GM12878 (cell line): ENCODE measurements at regions not wholly inside any gene's neighbourhood (a gene's known extent, or its start where the extent isn't known, plus 50 kb on each side); places are given as distances from the start of the nearest gene placed in this dataset.

ENCODE experiments used
- ATAC-seq: fragments of 200-7000 bp; cut with Tn5 transposase; 3 replicates; pipeline ENCODE4 v1.9.1; 2020; ENCODE audit warnings: mild to moderate bottlenecking, moderate library complexity
- BruUV-seq: library from RNA; stranded (reverse); fragments of 400-500 nt; replicated peaks from 2 replicates; lab custom pipeline; 2021; lab: Mats Ljungman, UMichigan
- CTCF ChIA-PET: fragments of 300-600 bp; sonication (Branson Sonifier 250); formaldehyde crosslinking; extraction: SDS; loops from one replicate; lab custom pipeline; 2021; ENCODE audit warnings: inconsistent platforms; lab: Yijun Ruan, JAX
- POLR2A ChIA-PET: fragments of 350-600 bp; formaldehyde crosslinking; extraction: SDS; loops from one replicate; lab custom pipeline; 2021; ENCODE audit warnings: inconsistent platforms; lab: Charles Lee
- RAD21 ChIA-PET: fragments of 300-600 bp; sonication (Branson Sonifier 250); formaldehyde crosslinking; loops from one replicate; lab custom pipeline; 2023; ENCODE audit warnings: antibody characterized with exemption; ENCODE audit not compliant: unreplicated experiment; lab: Charles Lee
- SMC1A ChIA-PET: fragments of 300-600 bp; sonication (Branson Sonifier 250); formaldehyde crosslinking; loops from one replicate; lab custom pipeline; 2023; ENCODE audit not compliant: unreplicated experiment, uncharacterized antibody; lab: Charles Lee
- DNase-seq: peaks from one replicate; pipeline ENCODE4 v3.0.0-alpha.2; 2011; ENCODE audit warnings: low read depth, low spot score
- FAIRE-seq: peaks from 3 replicates; lab custom pipeline; 2011; peaks lifted over from hg19 to GRCh38; lab: Jason Lieb, UNC
- H2AFZ ChIP-seq: 2 replicates; pipeline ENCODE4 v1.6.0; 2011; ENCODE audit warnings: low read depth, low read length, control low read depth; ENCODE audit not compliant: control insufficient read depth
- H3K27ac ChIP-seq: 2 replicates; pipeline ENCODE4 v1.5.1; 2011; ENCODE audit warnings: control low read depth; ENCODE audit not compliant: control insufficient read depth, insufficient read depth
- H3K27me3 ChIP-seq, 2 experiments: replicated peaks in 1 of 2; 2 replicates each; pipeline versions ENCODE4 v1.6.0 to v1.6.1; 2011; ENCODE audit warnings: low read length in 1 of 2; ENCODE audit not compliant: control insufficient read depth in 2 of 2, insufficient read depth in 2 of 2
- H3K36me3 ChIP-seq, 2 experiments: 2 replicates each; pipeline ENCODE4 v1.5.1; 2011; ENCODE audit warnings: low read length in 1 of 2; ENCODE audit not compliant: control insufficient read depth in 2 of 2, insufficient read depth in 2 of 2
- H3K4me1 ChIP-seq: 2 replicates; pipeline ENCODE4 v1.6.1; 2011; ENCODE audit warnings: mild to moderate bottlenecking, low read length, moderate library complexity, mixed read lengths; ENCODE audit not compliant: control insufficient read depth, insufficient read depth
- H3K4me2 ChIP-seq: 2 replicates; pipeline ENCODE4 v1.6.0; 2011; ENCODE audit warnings: control low read depth; ENCODE audit not compliant: control insufficient read depth, insufficient read depth
- H3K4me3 ChIP-seq: fragments of 200-600 bp; sonication (generic); 2 replicates; pipeline ENCODE4 v1.5.1; 2016
- H3K79me2 ChIP-seq: 2 replicates; pipeline ENCODE4 v1.6.0; 2011; ENCODE audit warnings: low read length; ENCODE audit not compliant: control insufficient read depth, insufficient read depth
- H3K9ac ChIP-seq: 2 replicates; pipeline ENCODE4 v1.8.0; 2011; ENCODE audit warnings: low read length, control low read depth, mixed read lengths; ENCODE audit not compliant: control insufficient read depth, insufficient read depth
- H3K9me3 ChIP-seq: replicated peaks from 3 replicates; pipeline ENCODE4 v1.5.1; 2011; ENCODE audit warnings: mild to moderate bottlenecking, low read length; ENCODE audit not compliant: control insufficient read depth, insufficient read depth
- H4K20me1 ChIP-seq: 2 replicates; pipeline ENCODE4 v1.6.0; 2011; ENCODE audit not compliant: control insufficient read depth, insufficient read depth
- CEBPZ ChIP-seq: fragments of 150-350 bp; IDR thresholded peaks from 2 replicates; pipeline ENCODE4 v1.6.1; 2016; ENCODE audit warnings: low read depth, low read length
- CHD1 ChIP-seq: IDR thresholded peaks from 2 replicates; pipeline ENCODE4 v1.6.1; 2012; ENCODE audit warnings: low read depth, low read length, improper control_type of control experiment
- E2F8 ChIP-seq: fragments of 450-650 bp; IDR thresholded peaks from 2 replicates; pipeline ENCODE4 v1.6.1; 2018; ENCODE audit warnings: mild to moderate bottlenecking, low read depth, moderate library complexity; ENCODE audit not compliant: partially characterized antibody
- ETV6 ChIP-seq, 2 experiments: fragments of 450-650 bp in 1 of 2; IDR thresholded peaks in 1 of 2; conservative IDR thresholded peaks in 1 of 2; 2 replicates each; pipeline ENCODE4 v1.6.1; 2014; ENCODE audit warnings: antibody characterized with exemption in 1 of 2, borderline replicate concordance in 1 of 2, low read depth in 1 of 2, mild to moderate bottlenecking in 1 of 2, moderate library complexity in 1 of 2
- IKZF2 ChIP-seq, 2 experiments: fragments of 450-650 bp; IDR thresholded peaks; 2 replicates each; pipeline ENCODE4 v1.6.1; 2017; ENCODE audit warnings: mild to moderate bottlenecking in 2 of 2, moderate library complexity in 2 of 2
- IRF4 ChIP-seq: IDR thresholded peaks from 2 replicates; pipeline ENCODE4 v1.6.1; 2011; ENCODE audit warnings: low read depth, low read length
- KAT2A ChIP-seq: conservative IDR thresholded peaks from 2 replicates; pipeline ENCODE4 v1.6.1; 2011; ENCODE audit warnings: low read depth, low read length; ENCODE audit not compliant: control insufficient read depth
- KDM1A ChIP-seq: fragments of 200-600 bp; sonication (generic); IDR thresholded peaks from 2 replicates; pipeline ENCODE4 v1.6.1; 2016; ENCODE audit warnings: borderline replicate concordance
- LARP7 ChIP-seq: fragments of 450-650 bp; IDR thresholded peaks from 2 replicates; pipeline ENCODE4 v1.6.1; 2017; ENCODE audit warnings: mild to moderate bottlenecking
- MEF2A ChIP-seq: IDR thresholded peaks from 2 replicates; pipeline ENCODE4 v1.6.1; 2011; ENCODE audit warnings: low read depth, mild to moderate bottlenecking, low read length, moderate library complexity; ENCODE audit not compliant: insufficient read depth
- PAX8 ChIP-seq: fragments of 450-650 bp; IDR thresholded peaks from 2 replicates; pipeline ENCODE4 v1.6.1; 2017; ENCODE audit warnings: mild to moderate bottlenecking, moderate library complexity
- RBBP5 ChIP-seq: fragments of 200-600 bp; sonication (generic); conservative IDR thresholded peaks from 2 replicates; pipeline ENCODE4 v1.6.1; 2016
- RCOR1 ChIP-seq: conservative IDR thresholded peaks from 2 replicates; pipeline ENCODE4 v1.6.1; 2012; ENCODE audit warnings: low read depth, low read length, improper control_type of control experiment
- RELA ChIP-seq: fragments of 450-650 bp; IDR thresholded peaks from 2 replicates; pipeline ENCODE4 v1.8.0; 2014; ENCODE audit warnings: borderline replicate concordance; ENCODE audit not compliant: partially characterized antibody
- SMAD1 ChIP-seq: fragments of 450-650 bp; IDR thresholded peaks from 2 replicates; pipeline ENCODE4 v1.6.1; 2018; ENCODE audit warnings: mild to moderate bottlenecking, low read depth; ENCODE audit not compliant: partially characterized antibody
- SMARCA5 ChIP-seq: fragments of 450-650 bp; IDR thresholded peaks from 2 replicates; pipeline ENCODE4 v1.6.1; 2017; ENCODE audit warnings: mild to moderate bottlenecking
- WGBS: methylation state at CpG from one replicate; pipeline ENCODE4 v1.1.6; 2016; ENCODE audit warnings: low lambda C conversion rate; ENCODE audit not compliant: insufficient replicate concordance, insufficient coverage; ENCODE audit errors: missing lambda C conversion rate; 5-methylcytosine and 5-hydroxymethylcytosine counted together
- in situ Hi-C: fragments of 300-500 bp; cut with MboI; formaldehyde crosslinking; loops from 9 replicates; pipeline ENCODE4 v1.14.3; 2018; ENCODE audit warnings: mixed read lengths
- intact Hi-C: fragments of 100-400 bp; cut with micrococcal nuclease; formaldehyde crosslinking; loops from one replicate; pipeline ENCODE4 v1.14.2; 2022; ENCODE audit not compliant: unreplicated experiment

DNA sequence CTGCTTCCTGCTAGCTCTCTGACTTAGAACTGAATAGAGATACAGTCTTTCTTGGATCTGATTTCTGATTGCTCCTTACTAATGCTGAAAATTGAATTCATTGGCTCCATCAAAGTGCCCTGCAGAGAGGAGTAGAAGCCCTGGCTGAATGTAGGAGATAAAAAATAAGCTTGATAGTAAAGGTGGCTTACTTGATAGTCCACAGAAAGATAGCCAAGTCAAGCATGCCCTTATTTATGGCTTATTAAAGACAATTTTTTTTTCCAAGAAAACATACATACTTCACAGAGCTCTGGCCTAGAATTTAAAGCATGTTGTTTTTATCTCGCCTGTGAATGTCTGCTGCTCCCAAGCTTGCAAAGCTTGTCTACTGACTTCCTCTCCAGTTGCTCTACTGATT, 124.6 kb upstream of the CADPS start:
- Histone ChIP-seq H2AFZ (no peak overlapping the region), H3K9me3 (no peaks in the 10 kb centered on the region), H3K4me2 (no peak overlapping the region), H3K27ac (no peak overlapping the region), H3K79me2 (no peaks in the 10 kb centered on the region), H3K4me3 (no peak overlapping the region), H4K20me1 (no peaks in the 10 kb centered on the region), H3K27me3 (no peaks in the 10 kb centered on the region), H3K36me3 (no peaks in the 10 kb centered on the region), H3K4me1 (no peaks in the 10 kb centered on the region), H3K9ac (no peak overlapping the region)
- CTCF ChIA-PET = no interaction called here
- FAIRE-seq (no peak), ATAC-seq (no peak), DNase-seq (no peak)
- POLR2A ChIA-PET = no interaction called here
- RAD21 ChIA-PET = no interaction called here
- TF ChIP-seq SMARCA5 (no peak), IKZF2 (IDR thresholded peaks at IDR 0.05) (no peak), RCOR1 (no peak), CHD1 (no peak), KDM1A (no peak), LARP7 (no peak), E2F8 (no peak), RELA (no peak), SMAD1 (no peak), KAT2A (no peak), PAX8 (no peak), IRF4 (no peak), CEBPZ (no peak), RBBP5 (no peak), ETV6 (conservative IDR thresholded peaks at IDR 0.05 in 1 of 2, IDR thresholded peaks at IDR 0.05 in 1 of 2; ENCODE audit: borderline replicate concordance in 1 of 2, low read depth in 1 of 2) (no peak), MEF2A (no peak)
- SMC1A ChIA-PET = interaction anchor here (0.5 to 0.8 kb wide), 3 partner anchors 23 to 394 kb away, joined by 3 to 4 read pairs (median 3); no protein-coding TSS in a partner anchor
- intact Hi-C loops = no loop called here
- no TSS peak for BruUV-seq
- in situ Hi-C loops = no loop called here
- 0% methylated on average over 1 of the region's 1 CpG for WGBS
